IMR-90 (cell line): ENCODE measurements at regions not wholly inside any gene's neighbourhood (a gene's known extent, or its start where the extent isn't known, plus 50 kb on each side); places are given as distances from the start of the nearest gene placed in this dataset.

Experiments
- ATAC-seq: fragments of 200-7000 bp; cut with Tn5 transposase; 2 replicates; pipeline ENCODE4 v1.9.1; 2020; ENCODE audit warnings: low read depth, mild to moderate bottlenecking, moderate library complexity
- BruUV-seq: library from RNA; stranded (reverse); fragments of 400-500 nt; replicated peaks from 2 replicates; lab custom pipeline; 2021; lab: Mats Ljungman, UMichigan
- CTCF ChIA-PET: fragments of 300-600 bp; formaldehyde crosslinking; extraction: SDS; loops from one replicate; lab custom pipeline; 2021; ENCODE audit warnings: antibody characterized with exemption; lab: Yijun Ruan, JAX
- POLR2A ChIA-PET: fragments of 300-600 bp; sonication (Branson Sonifier 250); formaldehyde crosslinking; loops from one replicate; lab custom pipeline; 2022; ENCODE audit warnings: antibody characterized with exemption; ENCODE audit not compliant: unreplicated experiment; lab: Charles Lee
- DNase-seq: peaks from one replicate; pipeline ENCODE4 v3.0.0; 2013
- H2AFZ ChIP-seq: replicated peaks from 2 replicates; pipeline ENCODE3; 2013; ENCODE audit warnings: low read length, mild to moderate bottlenecking; ENCODE audit not compliant: poor library complexity
- H2AK5ac ChIP-seq: 2 replicates; pipeline ENCODE4 v1.6.1; 2013; ENCODE audit warnings: low read depth, low read length, inconsistent platforms
- H2AK9ac ChIP-seq: replicated peaks from 2 replicates; pipeline ENCODE3; 2013; ENCODE audit warnings: mild to moderate bottlenecking, low read depth, low read length, moderate library complexity; ENCODE audit not compliant: poor library complexity
- H2BK120ac ChIP-seq: 2 replicates; pipeline ENCODE4 v1.6.1; 2013; ENCODE audit warnings: low read depth, low read length, inconsistent platforms
- H2BK15ac ChIP-seq: 3 replicates; pipeline ENCODE4 v1.6.1; 2013; ENCODE audit warnings: low read depth, low read length, inconsistent platforms
- H2BK20ac ChIP-seq: 2 replicates; pipeline ENCODE4 v1.6.1; 2013; ENCODE audit warnings: low read depth, mild to moderate bottlenecking, inconsistent platforms, low read length, moderate library complexity
- H2BK5ac ChIP-seq: 2 replicates; pipeline ENCODE4 v1.6.1; 2013; ENCODE audit warnings: mild to moderate bottlenecking, low read depth, low read length, inconsistent platforms; ENCODE audit not compliant: poor library complexity, severe bottlenecking
- H3K14ac ChIP-seq: replicated peaks from 2 replicates; pipeline ENCODE4 v1.6.1; 2013; ENCODE audit warnings: low read depth, low read length, inconsistent platforms
- H3K18ac ChIP-seq: 2 replicates; pipeline ENCODE4 v1.6.1; 2013; ENCODE audit warnings: low read depth, low read length, control low read depth
- H3K23ac ChIP-seq: 2 replicates; pipeline ENCODE4 v1.6.1; 2013; ENCODE audit warnings: low read depth, low read length, inconsistent platforms
- H3K27ac ChIP-seq: 2 replicates; pipeline ENCODE4 v1.5.1; 2013; ENCODE audit warnings: mild to moderate bottlenecking, control low read depth, low read length; ENCODE audit not compliant: insufficient read depth
- H3K27me3 ChIP-seq: 2 replicates; pipeline ENCODE4 v1.6.1; 2013; ENCODE audit warnings: low read length; ENCODE audit not compliant: control insufficient read depth, insufficient read depth
- H3K36me3 ChIP-seq: 2 replicates; pipeline ENCODE4 v1.6.1; 2013; ENCODE audit warnings: low read length, mixed read lengths; ENCODE audit not compliant: control insufficient read depth, insufficient read depth
- H3K4ac ChIP-seq: 2 replicates; pipeline ENCODE4 v1.6.1; 2013; ENCODE audit warnings: low read depth, low read length, inconsistent platforms
- H3K4me1 ChIP-seq: 2 replicates; pipeline ENCODE4 v1.6.1; 2013; ENCODE audit warnings: low read length, mixed read lengths; ENCODE audit not compliant: control insufficient read depth, insufficient read depth
- H3K4me2 ChIP-seq: 2 replicates; pipeline ENCODE4 v1.6.1; 2013; ENCODE audit warnings: low read depth, mild to moderate bottlenecking, control low read depth, low read length, moderate library complexity
- H3K4me3 ChIP-seq: 2 replicates; pipeline ENCODE4 v1.5.1; 2013; ENCODE audit warnings: low read depth, mild to moderate bottlenecking, control low read depth, low read length, moderate library complexity; ENCODE audit not compliant: insufficient read depth
- H3K56ac ChIP-seq: 2 replicates; pipeline ENCODE4 v1.6.1; 2013; ENCODE audit warnings: low read length, inconsistent platforms; ENCODE audit not compliant: insufficient read depth; ENCODE audit errors: extremely low read depth
- H3K79me1 ChIP-seq, 2 experiments: 2 replicates each; pipeline ENCODE4 v1.6.1; 2013; ENCODE audit warnings: low read length in 2 of 2, inconsistent platforms in 1 of 2, low read depth in 1 of 2
- H3K9ac ChIP-seq: 2 replicates; pipeline ENCODE4 v1.6.1; 2013; ENCODE audit warnings: low read depth, low read length, control low read depth
- H3K9me1 ChIP-seq: 2 replicates; pipeline ENCODE4 v1.6.1; 2013; ENCODE audit warnings: low read length, inconsistent platforms; ENCODE audit not compliant: insufficient read depth
- H3K9me3 ChIP-seq: 2 replicates; pipeline ENCODE4 v1.6.1; 2013; ENCODE audit warnings: low read length; ENCODE audit not compliant: control insufficient read depth, insufficient read depth
- H4K20me1 ChIP-seq: 2 replicates; pipeline ENCODE4 v1.6.1; 2013; ENCODE audit warnings: low read length, inconsistent platforms; ENCODE audit not compliant: insufficient read depth
- H4K5ac ChIP-seq: 2 replicates; pipeline ENCODE4 v1.6.1; 2013; ENCODE audit warnings: mild to moderate bottlenecking, low read depth, low read length, control low read depth
- H4K8ac ChIP-seq, 2 experiments: 2 replicates each; pipeline ENCODE4 v1.6.1; 2013; ENCODE audit warnings: low read depth in 2 of 2, low read length in 2 of 2, control low read depth in 1 of 2, inconsistent platforms in 1 of 2
- H4K91ac ChIP-seq: 2 replicates; pipeline ENCODE4 v1.6.1; 2013; ENCODE audit warnings: low read depth, low read length, inconsistent platforms; ENCODE audit not compliant: insufficient read depth
- BHLHE40 ChIP-seq: fragments of 150-350 bp; IDR thresholded peaks from 2 replicates; pipeline ENCODE4 v1.6.1; 2016; ENCODE audit warnings: mild to moderate bottlenecking, low read depth, low read length
- CHD1 ChIP-seq: IDR thresholded peaks from 2 replicates; pipeline ENCODE4 v1.6.1; 2012; ENCODE audit warnings: low read depth, low read length, improper control_type of control experiment
- FOS ChIP-seq: fragments of 150-350 bp; IDR thresholded peaks from 2 replicates; pipeline ENCODE4 v1.6.1; 2016; ENCODE audit warnings: low read depth, low read length
- MAZ ChIP-seq: IDR thresholded peaks from 2 replicates; pipeline ENCODE4 v1.6.1; 2012; ENCODE audit warnings: low read depth, mild to moderate bottlenecking, low read length, improper control_type of control experiment, moderate library complexity, borderline replicate concordance
- MXI1 ChIP-seq: IDR thresholded peaks from 2 replicates; pipeline ENCODE4 v1.6.1; 2012; ENCODE audit warnings: low read depth, mild to moderate bottlenecking, low read length, moderate library complexity, borderline replicate concordance
- NFE2L2 ChIP-seq: fragments of 150-350 bp; IDR thresholded peaks from 2 replicates; pipeline ENCODE4 v1.6.1; 2016; ENCODE audit warnings: low read depth, mild to moderate bottlenecking, low read length
- USF2 ChIP-seq: fragments of 150-350 bp; IDR thresholded peaks from 2 replicates; pipeline ENCODE4 v1.6.1; 2017; ENCODE audit warnings: mild to moderate bottlenecking, antibody characterized with exemption, low read length, low read depth
- WGBS, 2 experiments: methylation state at CpG; one replicate each; pipeline versions ENCODE4 v1.1.5 to v1.1.7; 2013; ENCODE audit warnings: missing lambda C conversion rate in 2 of 2; ENCODE audit not compliant: insufficient read length in 1 of 2; ENCODE audit errors: extremely low coverage in 2 of 2; 5-methylcytosine and 5-hydroxymethylcytosine counted together
- dilution Hi-C: fragments of 300-500 bp; cut with HindIII; formaldehyde crosslinking; loops from one replicate; pipeline ENCODE4 v1.14.3; 2018; ENCODE audit warnings: low sequenced_read_pairs; ENCODE audit not compliant: unreplicated experiment
- in situ Hi-C: fragments of 300-500 bp; cut with MboI; formaldehyde crosslinking; loops from 3 replicates; pipeline ENCODE4 v1.14.3; 2019; ENCODE audit warnings: low sequenced_read_pairs, inconsistent platforms, mixed read lengths
- intact Hi-C: fragments of 100-400 bp; cut with micrococcal nuclease; formaldehyde crosslinking; loops from 2 replicates; pipeline ENCODE4 v1.10.0; 2022

- H3K79me1 ChIP-seq: no peaks in the 10 kb centered on the region
- 90% methylated on average over 3 of the region's 13 CpGs; no CpG with 5 or more reads in 1 of the 2 experiments for WGBS, 2 experiments
- H2AK5ac ChIP-seq: peak overlapping the region; percentile 47; the same call in 1 of the 2 replicates
- peak overlapping the region; percentile 4 for H2AK9ac ChIP-seq
- peak overlapping the region; percentile 22 for H4K91ac ChIP-seq
- no peaks in the 10 kb centered on the region for H3K9me3 ChIP-seq
- no peak overlapping the region for H3K23ac ChIP-seq
- H2BK5ac ChIP-seq: peak overlapping the region; percentile 70
- TF ChIP-seq BHLHE40: peak; percentile 98
- no peak for TF ChIP-seq CHD1
- no peak for TF ChIP-seq NFE2L2
- no peak for TF ChIP-seq MAZ
- peak; percentile 55 for TF ChIP-seq USF2
- peak; percentile 78 for TF ChIP-seq FOS
- peak; percentile 54; the same call in 1 of the 2 replicates for TF ChIP-seq MXI1
- H3K4me2 ChIP-seq: no peak overlapping the region; the same call in 1 of the 2 replicates
- DNase-seq: peak; percentile 92
- peak overlapping the region; percentile 68; the same call in 2 of the 3 replicates for H2BK15ac ChIP-seq
- H4K20me1 ChIP-seq: no peaks in the 10 kb centered on the region
- no TSS peak for BruUV-seq
- peaks cover 3% of the 10 kb centered on the region for H3K9me1 ChIP-seq
- peak; percentile 91 for ATAC-seq
- peak overlapping the region; percentile 36 for H3K4ac ChIP-seq
- no peak overlapping the region for H3K4me3 ChIP-seq
- intact Hi-C loops: loop anchor here (2.0 kb wide), 1 partner anchor 260 kb away; no protein-coding TSS in a partner anchor
- no peaks in the 10 kb centered on the region for H3K27me3 ChIP-seq
- H3K4me1 ChIP-seq: peaks cover 4% of the 10 kb centered on the region
- in situ Hi-C loops: no loop called here
- ChIA-PET POLR2A (no interaction called here), CTCF (no interaction called here)
- H4K5ac ChIP-seq: no peak overlapping the region
- H2BK120ac ChIP-seq: peak overlapping the region; percentile 72
- H3K27ac ChIP-seq: peak overlapping the region; percentile 36; the same call in 1 of the 2 replicates
- no peak overlapping the region for H4K8ac ChIP-seq
- H3K14ac ChIP-seq: no peak overlapping the region; the same call in 1 of the 2 replicates
- dilution Hi-C loops: no loop called here
- H2AFZ ChIP-seq: no peak overlapping the region
- H3K18ac ChIP-seq: no peak overlapping the region
- H3K9ac ChIP-seq: no peak overlapping the region
- H3K36me3 ChIP-seq: no peaks in the 10 kb centered on the region
- H2BK20ac ChIP-seq: peak overlapping the region; percentile 77
- H3K56ac ChIP-seq: no peak overlapping the region
Measured at GRCh38 chr5:68548959-68549676, 333.6 kb downstream of the PIK3R1 start.
